ENCODE measurements at regions not wholly inside any gene's neighbourhood (a gene's known extent, or its start where the extent isn't known, plus 50 kb on each side); places are given as distances from the start of the nearest gene placed in this dataset.

DNA sequence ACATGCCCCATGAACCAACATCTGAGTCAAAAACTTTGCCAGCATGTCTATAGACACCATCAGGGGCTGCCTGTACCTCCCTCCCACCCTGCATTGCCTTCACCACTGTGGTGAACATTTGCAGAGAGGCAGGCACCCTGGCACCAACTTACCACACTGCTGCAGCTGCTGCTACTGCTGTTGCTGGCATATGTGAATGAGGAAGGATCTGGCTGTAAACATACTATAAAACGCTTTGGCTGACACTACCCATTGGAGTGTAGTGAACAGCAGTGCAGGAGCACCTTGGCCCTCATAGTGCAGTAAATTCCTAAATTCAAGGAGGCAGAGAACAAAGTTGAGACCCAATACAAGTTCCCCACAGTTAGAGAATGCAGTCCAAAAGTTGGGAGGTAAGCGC is 90.6 kb upstream of the SPIN4 start:
- Histone ChIP-seq H3K9me3 (ENCODE audit: insufficient read depth in 2 of 2, low read depth in 1 of 2, low read length in 1 of 2) (no peaks in the 10 kb centered on the region), H2AK5ac (ENCODE audit: low read depth, low read length) (no peak overlapping the region), H2BK120ac (replicated peaks; ENCODE audit: low read depth, low read length) (no peak overlapping the region), H2AFZ (ENCODE audit: low read length) (no peak overlapping the region), H3K27ac (ENCODE audit: low read depth, low read length) (no peak overlapping the region), H3K18ac (ENCODE audit: extremely low read depth, low read length) (no peak overlapping the region), H3K23me2 (ENCODE audit: low read depth, low read length) (no peaks in the 10 kb centered on the region), H3K4me3 (ENCODE audit: extremely low read depth in 1 of 4, insufficient read depth in 2 of 4, low read depth in 3 of 4, low read length in 4 of 4) (no peak overlapping the region), H3K9ac (replicated peaks in 1 of 4; ENCODE audit: extremely low read depth in 1 of 4, low read depth in 3 of 4, low read length in 3 of 4) (no peak overlapping the region), H2BK15ac (ENCODE audit: low read length) (no peak overlapping the region), H3K27me3 (replicated peaks in 1 of 4; ENCODE audit: control insufficient read depth in 3 of 4, extremely low read depth in 1 of 4, insufficient read depth in 3 of 4, low read length in 3 of 4) (no peaks in the 10 kb centered on the region), H4K20me1 (replicated peaks in 1 of 2; ENCODE audit: control insufficient read depth in 1 of 2, insufficient read depth in 2 of 2, low read length in 2 of 2) (no peaks in the 10 kb centered on the region), H3K4me1 (replicated peaks in 1 of 4; ENCODE audit: control insufficient read depth in 3 of 4, insufficient read depth in 4 of 4, low read length in 3 of 4) (no peaks in the 10 kb centered on the region), H2BK12ac (ENCODE audit: low read depth, low read length) (no peak overlapping the region), H4K91ac (replicated peaks; ENCODE audit: insufficient read length, low read length) (no peak overlapping the region), H3K56ac (replicated peaks; ENCODE audit: insufficient read length, low read depth, low read length) (no peak overlapping the region), H2BK5ac (ENCODE audit: low read depth, low read length) (no peak overlapping the region), H3K79me1 (ENCODE audit: low read depth, low read length) (no peaks in the 10 kb centered on the region), H3K14ac (ENCODE audit: insufficient read length) (no peak overlapping the region), H3K4ac (replicated peaks; ENCODE audit: insufficient read length, low read depth, low read length) (no peak overlapping the region), H3K79me2 (ENCODE audit: control insufficient read depth in 1 of 2, insufficient read depth in 2 of 2, low read length in 2 of 2) (no peaks in the 10 kb centered on the region), H3K23ac (ENCODE audit: insufficient read length) (no peak overlapping the region), H3K4me2 (ENCODE audit: insufficient read depth in 1 of 2, low read depth in 2 of 2, low read length in 2 of 2) (no peak overlapping the region), H3K36me3 (ENCODE audit: control insufficient read depth in 2 of 4, insufficient read depth in 4 of 4, low read length in 3 of 4) (no peaks in the 10 kb centered on the region), H4K5ac (ENCODE audit: insufficient read length, low read depth, low read length) (no peak overlapping the region), H4K8ac (ENCODE audit: extremely low read depth, insufficient read depth, low read length) (no peak overlapping the region), H2BK20ac (ENCODE audit: low read length) (no peak overlapping the region)
- TF ChIP-seq RBBP5 (IDR thresholded peaks at IDR 0.05; ENCODE audit: borderline replicate concordance, low read depth, low read length) (no peak), SRF (IDR thresholded peaks at IDR 0.05; ENCODE audit: low read depth, low read length) (no peak)
- TF ChIP-seq, protein P1, sequence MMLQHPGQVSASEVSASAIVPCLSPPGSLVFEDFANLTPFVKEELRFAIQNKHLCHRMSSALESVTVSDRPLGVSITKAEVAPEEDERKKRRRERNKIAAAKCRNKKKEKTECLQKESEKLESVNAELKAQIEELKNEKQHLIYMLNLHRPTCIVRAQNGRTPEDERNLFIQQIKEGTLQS (IDR thresholded peaks at IDR 0.05; ENCODE audit: insufficient read depth, low read depth, low read length), result no peak
- TF ChIP-seq, protein P2, sequence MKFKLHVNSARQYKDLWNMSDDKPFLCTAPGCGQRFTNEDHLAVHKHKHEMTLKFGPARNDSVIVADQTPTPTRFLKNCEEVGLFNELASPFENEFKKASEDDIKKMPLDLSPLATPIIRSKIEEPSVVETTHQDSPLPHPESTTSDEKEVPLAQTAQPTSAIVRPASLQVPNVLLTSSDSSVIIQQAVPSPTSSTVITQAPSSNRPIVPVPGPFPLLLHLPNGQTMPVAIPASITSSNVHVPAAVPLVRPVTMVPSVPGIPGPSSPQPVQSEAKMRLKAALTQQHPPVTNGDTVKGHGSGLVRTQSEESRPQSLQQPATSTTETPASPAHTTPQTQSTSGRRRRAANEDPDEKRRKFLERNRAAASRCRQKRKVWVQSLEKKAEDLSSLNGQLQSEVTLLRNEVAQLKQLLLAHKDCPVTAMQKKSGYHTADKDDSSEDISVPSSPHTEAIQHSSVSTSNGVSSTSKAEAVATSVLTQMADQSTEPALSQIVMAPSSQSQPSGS (IDR thresholded peaks at IDR 0.05; ENCODE audit: low read length), result no peak
- TF ChIP-seq, protein P3, sequence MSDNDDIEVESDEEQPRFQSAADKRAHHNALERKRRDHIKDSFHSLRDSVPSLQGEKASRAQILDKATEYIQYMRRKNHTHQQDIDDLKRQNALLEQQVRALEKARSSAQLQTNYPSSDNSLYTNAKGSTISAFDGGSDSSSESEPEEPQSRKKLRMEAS (IDR thresholded peaks at IDR 0.05), result no peak
- CTCF ChIA-PET (ENCODE audit: partially characterized antibody), result no interaction called here
- WGBS, 2 experiments (ENCODE audit: extremely low coverage in 1 of 2, insufficient coverage in 1 of 2, insufficient read length in 1 of 2, insufficient replicate concordance in 2 of 2, low coverage in 1 of 2, low lambda C conversion rate in 2 of 2, missing lambda C conversion rate in 1 of 2), result 86% methylated on average over 2 of the region's 2 CpGs; no CpG with 5 or more reads in 1 of the 2 experiments
- DNase-seq (ENCODE audit: low read depth in 1 of 2, low spot score in 2 of 2), result no peak
- no peak for FAIRE-seq
- POLR2A ChIA-PET (ENCODE audit: partially characterized antibody), result no interaction called here
